T-cell (primary cell): ENCODE measurements at regions not wholly inside any gene's neighbourhood (a gene's known extent, or its start where the extent isn't known, plus 50 kb on each side); places are given as distances from the start of the nearest gene placed in this dataset.

ENCODE experiments used
- ATAC-seq, 4 experiments: fragments of 200-7000 bp in 3 of 4; fragments of 150-1000 bp in 1 of 4; cut with Tn5 transposase; replicated peaks in 1 of 4; 1 replicate in 3 of 4; 2 replicates in 1 of 4; pipeline ENCODE4 v1.10.0; 2021; ENCODE audit warnings: moderate library complexity in 3 of 4, mild to moderate bottlenecking in 2 of 4, moderate number of reproducible peaks in 1 of 4
- CTCF ChIA-PET, 2 donors: fragments of 300-600 bp; sonication (Branson Sonifier 250); formaldehyde crosslinking; loops; one replicate each; lab custom pipeline; 2022; ENCODE audit warnings: antibody characterized with exemption in 2 of 2; lab: Charles Lee
- POLR2A ChIA-PET, 2 donors: fragments of 300-600 bp; sonication (Branson Sonifier 250); formaldehyde crosslinking; loops; one replicate each; lab custom pipeline; 2022; ENCODE audit warnings: antibody characterized with exemption in 2 of 2; lab: Charles Lee
- DNase-seq, 35 experiments: peaks; one replicate each; pipeline versions ENCODE4 v3.0.0 to v3.0.0-alpha.2; 2013 to 2023
- H3K27ac ChIP-seq: one replicate; pipeline ENCODE4 v1.5.1; 2013; ENCODE audit warnings: low read length
- H3K27me3 ChIP-seq, 2 experiments: replicated peaks in 1 of 2; 1 replicate in 1 of 2; 2 replicates in 1 of 2; pipeline versions ENCODE4 v1.6.1 to v1.7.0; 2013; ENCODE audit warnings: low read length in 1 of 2, mixed read lengths in 1 of 2; ENCODE audit not compliant: control insufficient read depth in 2 of 2, insufficient read depth in 2 of 2; ENCODE audit errors: extremely low read depth in 1 of 2
- H3K36me3 ChIP-seq, 2 donors: 1 replicate in 1 of 2; 2 replicates in 1 of 2; pipeline versions ENCODE4 v1.6.1 to v1.7.0; 2013; ENCODE audit warnings: low read length in 1 of 2; ENCODE audit not compliant: control insufficient read depth in 2 of 2, insufficient read depth in 1 of 2; ENCODE audit errors: extremely low read depth in 1 of 2
- H3K4me1 ChIP-seq, 2 experiments: 1 replicate in 1 of 2; 2 replicates in 1 of 2; pipeline versions ENCODE4 v1.6.1 to v1.7.0; 2013; ENCODE audit warnings: low read length in 2 of 2, mixed read lengths in 1 of 2; ENCODE audit not compliant: insufficient read depth in 2 of 2, control insufficient read depth in 1 of 2; ENCODE audit errors: extremely low read depth in 1 of 2
- H3K4me3 ChIP-seq, 2 donors: 1 replicate in 1 of 2; 2 replicates in 1 of 2; pipeline versions ENCODE4 v1.5.1 to v1.7.0; 2013; ENCODE audit warnings: mild to moderate bottlenecking in 2 of 2, low read length in 1 of 2, moderate library complexity in 1 of 2; ENCODE audit not compliant: control insufficient read depth in 1 of 2; ENCODE audit errors: extremely low read depth in 1 of 2
- H3K9me3 ChIP-seq: 2 replicates; pipeline ENCODE4 v1.7.0; 2013
- H3K27ac Mint-ChIP-seq, 2 donors: one replicate each; pipeline ENCODE4 v1.8.0; 2020 to 2021; ENCODE audit warnings: mild to moderate bottlenecking in 2 of 2, mixed read lengths in 2 of 2
- H3K27me3 Mint-ChIP-seq, 2 donors: one replicate each; pipeline ENCODE4 v1.8.0; 2021 to 2022; ENCODE audit warnings: mixed read lengths in 2 of 2
- H3K36me3 Mint-ChIP-seq: one replicate; pipeline ENCODE4 v1.8.0; 2021; ENCODE audit warnings: mixed read lengths
- H3K4me1 Mint-ChIP-seq, 3 donors: one replicate each; pipeline ENCODE4 v1.8.0; 2020 to 2022; ENCODE audit warnings: mixed read lengths in 3 of 3, mild to moderate bottlenecking in 1 of 3
- H3K4me3 Mint-ChIP-seq, 3 donors: one replicate each; pipeline ENCODE4 v1.8.0; 2020 to 2022; ENCODE audit warnings: mild to moderate bottlenecking in 3 of 3, mixed read lengths in 3 of 3, moderate library complexity in 3 of 3
- H3K9me3 Mint-ChIP-seq, 3 donors: one replicate each; pipeline ENCODE4 v1.8.0; 2020 to 2022; ENCODE audit warnings: mixed read lengths in 3 of 3
- WGBS: methylation state at CpG from one replicate; pipeline ENCODE4 v1.1.5; 2013; ENCODE audit warnings: missing lambda C conversion rate; ENCODE audit not compliant: insufficient coverage; 5-methylcytosine and 5-hydroxymethylcytosine counted together

- Histone ChIP-seq H3K36me3 (no peaks in the 10 kb centered on the region), H3K4me1 (no peaks in the 10 kb centered on the region), H3K27me3 (no peaks in the 10 kb centered on the region), H3K4me3 (no peak overlapping the region), H3K9me3 (no peaks in the 10 kb centered on the region), H3K27ac (no peak overlapping the region)
- no peak overlapping the region for H3K27ac Mint-ChIP-seq
- no peak overlapping the region for H3K4me3 Mint-ChIP-seq
- H3K4me1 Mint-ChIP-seq: no peaks in the 10 kb centered on the region
- peaks cover 0 to 2% (median 0%) of the 10 kb centered on the region in 3 donors for H3K9me3 Mint-ChIP-seq
- DNase-seq (no peak), ATAC-seq (no peak)
- POLR2A ChIA-PET: no interaction called here
- CTCF ChIA-PET: no interaction called here
- H3K27me3 Mint-ChIP-seq: no peaks in the 10 kb centered on the region
- H3K36me3 Mint-ChIP-seq: no peaks in the 10 kb centered on the region
- no CpG with 5 or more reads among the region's 2 CpGs for WGBS
These were observed 357.4 kb downstream of the PPP1R3A start for GRCh38 chr7:113561446-113561845.

GRCh38 chr7:113550966-113551365, 367.8 kb downstream of the PPP1R3A start:
- Histone ChIP-seq H3K27me3 (no peaks in the 10 kb centered on the region), H3K4me3 (no peak overlapping the region), H3K27ac (no peak overlapping the region), H3K4me1 (no peaks in the 10 kb centered on the region), H3K9me3 (no peaks in the 10 kb centered on the region), H3K36me3 (no peaks in the 10 kb centered on the region)
- no peak overlapping the region for H3K27ac Mint-ChIP-seq
- ChIA-PET CTCF (no interaction called here), POLR2A (no interaction called here)
- no peaks in the 10 kb centered on the region for H3K27me3 Mint-ChIP-seq
- ATAC-seq (no peak), DNase-seq (no peak)
- no peaks in the 10 kb centered on the region for H3K36me3 Mint-ChIP-seq
- no peaks in the 10 kb centered on the region for H3K4me1 Mint-ChIP-seq
- whole genome bisulfite sequencing: no CpG with 5 or more reads among the region's 1 CpG
- no peak overlapping the region for H3K4me3 Mint-ChIP-seq
- H3K9me3 Mint-ChIP-seq: peaks cover 0 to 9% (median 4%) of the 10 kb centered on the region in 3 donors

GRCh38 chr7:113548561-113548960, 370.2 kb downstream of the PPP1R3A start:
- Mint-ChIP-seq H3K4me3 (no peak overlapping the region), H3K9me3 (peaks cover 0 to 9% (median 2%) of the 10 kb centered on the region in 3 donors), H3K27me3 (no peaks in the 10 kb centered on the region), H3K27ac (no peak overlapping the region), H3K36me3 (no peaks in the 10 kb centered on the region), H3K4me1 (no peaks in the 10 kb centered on the region)
- ATAC-seq (no peak), DNase-seq (no peak)
- Histone ChIP-seq H3K27me3 (no peaks in the 10 kb centered on the region), H3K36me3 (no peaks in the 10 kb centered on the region), H3K27ac (no peak overlapping the region), H3K4me3 (no peak overlapping the region), H3K9me3 (no peaks in the 10 kb centered on the region), H3K4me1 (no peaks in the 10 kb centered on the region)
- CTCF ChIA-PET: no interaction called here
- POLR2A ChIA-PET: no interaction called here

- H3K27me3 ChIP-seq: no peaks in the 10 kb centered on the region
- ChIA-PET CTCF (no interaction called here), POLR2A (no interaction called here)
- Mint-ChIP-seq H3K27ac (no peak overlapping the region), H3K9me3 (peaks cover 0 to 6% (median 0%) of the 10 kb centered on the region in 3 donors), H3K4me1 (no peaks in the 10 kb centered on the region), H3K27me3 (no peaks in the 10 kb centered on the region), H3K36me3 (no peaks in the 10 kb centered on the region), H3K4me3 (no peak overlapping the region)
- ATAC-seq: no peak
- no peaks in the 10 kb centered on the region for H3K9me3 ChIP-seq
- no peak overlapping the region for H3K4me3 ChIP-seq
- H3K4me1 ChIP-seq: no peaks in the 10 kb centered on the region
- H3K36me3 ChIP-seq: no peaks in the 10 kb centered on the region
- no peak for DNase-seq
- H3K27ac ChIP-seq: no peak overlapping the region
These were observed 370.7 kb downstream of the PPP1R3A start for GRCh38 chr7:113548137-113548536.

- peaks cover 0 to 10% (median 7%) of the 10 kb centered on the region in 3 donors for H3K9me3 Mint-ChIP-seq
- no peak for DNase-seq
- H3K27me3 Mint-ChIP-seq: no peaks in the 10 kb centered on the region
- no CpG with 5 or more reads among the region's 2 CpGs for WGBS
- H3K4me1 Mint-ChIP-seq: no peaks in the 10 kb centered on the region
- no peaks in the 10 kb centered on the region for H3K4me1 ChIP-seq
- H3K36me3 ChIP-seq: no peaks in the 10 kb centered on the region
- no peaks in the 10 kb centered on the region for H3K36me3 Mint-ChIP-seq
- ChIA-PET CTCF (no interaction called here), POLR2A (no interaction called here)
- no peak overlapping the region for H3K27ac Mint-ChIP-seq
- H3K4me3 ChIP-seq: no peak overlapping the region
- H3K27me3 ChIP-seq: no peaks in the 10 kb centered on the region
- ATAC-seq: no peak
- H3K27ac ChIP-seq: no peak overlapping the region
- H3K4me3 Mint-ChIP-seq: no peak overlapping the region
- no peaks in the 10 kb centered on the region for H3K9me3 ChIP-seq
These were observed 397.3 kb downstream of the PPP1R3A start for GRCh38 chr7:113521468-113521867.

GRCh38 chr7:113519472-113519871, 399.3 kb downstream of the PPP1R3A start:
- Mint-ChIP-seq H3K27me3 (no peaks in the 10 kb centered on the region), H3K27ac (no peak overlapping the region), H3K4me3 (no peak overlapping the region), H3K9me3 (peaks cover 0 to 8% (median 7%) of the 10 kb centered on the region in 3 donors), H3K4me1 (no peaks in the 10 kb centered on the region), H3K36me3 (no peaks in the 10 kb centered on the region)
- Histone ChIP-seq H3K9me3 (no peaks in the 10 kb centered on the region), H3K4me3 (no peak overlapping the region), H3K27me3 (no peaks in the 10 kb centered on the region), H3K4me1 (no peaks in the 10 kb centered on the region), H3K36me3 (no peaks in the 10 kb centered on the region), H3K27ac (no peak overlapping the region)
- CTCF ChIA-PET: no interaction called here
- WGBS: 59% methylated on average over 3 of the region's 5 CpGs
- DNase-seq (no peak), ATAC-seq (no peak)
- POLR2A ChIA-PET: no interaction called here

GRCh38 chr7:113504691-113505090, 386.3 kb upstream of the SMIM30 start:
- no CpG with 5 or more reads among the region's 3 CpGs for WGBS
- CTCF ChIA-PET: no interaction called here

More at GRCh38 chr7:113504691-113505090, 386.3 kb upstream of the SMIM30 start:
- no peak overlapping the region for H3K27ac ChIP-seq
- no peak overlapping the region for H3K4me3 ChIP-seq
- Mint-ChIP-seq H3K36me3 (no peaks in the 10 kb centered on the region), H3K4me3 (no peak overlapping the region), H3K27ac (no peak overlapping the region), H3K27me3 (no peaks in the 10 kb centered on the region), H3K9me3 (peaks cover 3 to 7% (median 7%) of the 10 kb centered on the region in 3 donors), H3K4me1 (no peaks in the 10 kb centered on the region)
- DNase-seq (no peak), ATAC-seq (no peak)
- H3K36me3 ChIP-seq: no peaks in the 10 kb centered on the region
- no peaks in the 10 kb centered on the region for H3K9me3 ChIP-seq
- H3K4me1 ChIP-seq: no peaks in the 10 kb centered on the region
- no peaks in the 10 kb centered on the region for H3K27me3 ChIP-seq
- POLR2A ChIA-PET: no interaction called here
